Left ventricle myocardium inferior (tissue), 1 donor: ENCODE measurements at regions not wholly inside any gene's neighbourhood (a gene's known extent, or its start where the extent isn't known, plus 50 kb on each side); places are given as distances from the start of the nearest gene placed in this dataset.

Experiments used
- DNase-seq: peaks from one replicate; pipeline ENCODE4 v3.0.0-alpha.2; 2020
- H3K27ac ChIP-seq: fragments of 200-600 bp; replicated peaks from 2 replicates; pipeline ENCODE4 v1.8.0; 2021
- H3K27me3 ChIP-seq: fragments of 200-600 bp; 2 replicates; pipeline ENCODE4 v1.8.0; 2021; ENCODE audit warnings: low read depth
- H3K36me3 ChIP-seq: fragments of 200-600 bp; 2 replicates; pipeline ENCODE4 v1.8.0; 2021
- H3K4me1 ChIP-seq: fragments of 200-600 bp; 2 replicates; pipeline ENCODE4 v1.8.0; 2021
- H3K4me3 ChIP-seq: fragments of 200-600 bp; 2 replicates; pipeline ENCODE4 v1.8.0; 2021; ENCODE audit warnings: mild to moderate bottlenecking, moderate library complexity
- H3K9me3 ChIP-seq: fragments of 200-600 bp; replicated peaks from 2 replicates; pipeline ENCODE4 v1.8.0; 2021
- CTCF ChIP-seq: fragments of 200-600 bp; IDR thresholded peaks from 2 replicates; pipeline ENCODE4 v1.8.0; 2021; ENCODE audit warnings: antibody characterized with exemption, mild to moderate bottlenecking, borderline replicate concordance
- intact Hi-C: fragments of 100-400 bp; cut with micrococcal nuclease; formaldehyde crosslinking; loops from one replicate; pipeline ENCODE4 v1.11.0; 2022
- donor health status: DM: no; HTN: yes; CAD: no; lungs with severe emphysema.

GRCh38 chr6:92160226-92160625 is 1259.1 kb downstream of the EPHA7 start:
- Histone ChIP-seq H3K9me3 (peaks cover 10% of the 10 kb centered on the region), H3K27me3 (no peaks in the 10 kb centered on the region), H3K4me1 (no peaks in the 10 kb centered on the region), H3K4me3 (no peak overlapping the region), H3K36me3 (no peaks in the 10 kb centered on the region), H3K27ac (no peak overlapping the region)
- intact Hi-C loops: no loop called here
- DNase-seq: no peak
- no peak for TF ChIP-seq CTCF

GRCh38 chr6:92159046-92159445 is 1260.3 kb downstream of the EPHA7 start:
- TF ChIP-seq CTCF: no peak
- no peaks in the 10 kb centered on the region for H3K9me3 ChIP-seq
- H3K27me3 ChIP-seq: no peaks in the 10 kb centered on the region
- H3K36me3 ChIP-seq: no peaks in the 10 kb centered on the region
- no peak for DNase-seq
- H3K4me1 ChIP-seq: no peaks in the 10 kb centered on the region
- intact Hi-C loops: no loop called here
- H3K27ac ChIP-seq: no peak overlapping the region
- H3K4me3 ChIP-seq: no peak overlapping the region

- Histone ChIP-seq H3K27me3 (no peaks in the 10 kb centered on the region), H3K36me3 (no peaks in the 10 kb centered on the region), H3K9me3 (no peaks in the 10 kb centered on the region), H3K4me3 (no peak overlapping the region), H3K27ac (no peak overlapping the region), H3K4me1 (no peaks in the 10 kb centered on the region)
- intact Hi-C loops: no loop called here
- no peak for DNase-seq
- no peak for TF ChIP-seq CTCF
Observed at GRCh38 chr6:92150553-92150952, 1268.8 kb downstream of the EPHA7 start.

GRCh38 chr6:92147246-92147645 is 1272.1 kb downstream of the EPHA7 start:
- no peak for TF ChIP-seq CTCF

GRCh38 chr6:92139601-92140000 is 1279.8 kb downstream of the EPHA7 start:
- intact Hi-C loops: no loop called here

More at GRCh38 chr6:92147246-92147645, 1272.1 kb downstream of the EPHA7 start:
- intact Hi-C loops: no loop called here
- Histone ChIP-seq H3K4me3 (no peak overlapping the region), H3K36me3 (no peaks in the 10 kb centered on the region), H3K4me1 (no peaks in the 10 kb centered on the region), H3K9me3 (no peaks in the 10 kb centered on the region), H3K27ac (no peak overlapping the region), H3K27me3 (no peaks in the 10 kb centered on the region)
- DNase-seq: no peak

More at GRCh38 chr6:92139601-92140000, 1279.8 kb downstream of the EPHA7 start:
- no peak overlapping the region for H3K27ac ChIP-seq
- H3K9me3 ChIP-seq: no peaks in the 10 kb centered on the region
- no peak for DNase-seq
- no peak overlapping the region for H3K4me3 ChIP-seq
- H3K4me1 ChIP-seq: no peaks in the 10 kb centered on the region
- no peak for TF ChIP-seq CTCF
- no peaks in the 10 kb centered on the region for H3K36me3 ChIP-seq
- H3K27me3 ChIP-seq: no peaks in the 10 kb centered on the region
